NB4 (cell line): ENCODE measurements at regions not wholly inside any gene's neighbourhood (a gene's known extent, or its start where the extent isn't known, plus 50 kb on each side); places are given as distances from the start of the nearest gene placed in this dataset.

Experiments
- TF ChIP-seq, protein P1 (sequence below): IDR thresholded peaks from 2 replicates; pipeline ENCODE4 v1.6.1; 2011; ENCODE audit warnings: low read depth, low read length
- TF ChIP-seq, protein P2 (sequence below): IDR thresholded peaks from one replicate; pipeline ENCODE4 v1.5.1; 2012; ENCODE audit warnings: low read depth, low read length

DNA sequence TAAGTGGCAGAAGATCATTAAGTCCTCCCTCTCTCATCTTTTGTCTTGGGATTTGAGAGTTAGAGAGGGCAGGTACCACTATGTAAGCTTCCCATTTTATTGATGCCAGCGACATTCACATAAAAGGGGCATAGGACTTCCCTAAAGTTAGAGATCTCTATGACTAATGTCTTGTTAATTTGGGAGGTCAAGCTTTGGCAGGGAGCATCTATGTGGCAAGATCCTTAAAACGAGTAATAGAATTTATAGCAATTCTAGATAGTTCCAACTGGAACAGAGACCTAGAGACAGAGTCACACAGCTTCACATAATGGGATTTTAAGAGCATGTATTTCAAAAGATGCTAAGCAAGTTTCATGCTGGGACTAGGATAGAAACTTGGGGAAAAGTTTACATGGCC lies 308.0 kb downstream of the MAP2K6 start:
- TF ChIP-seq, protein P1, sequence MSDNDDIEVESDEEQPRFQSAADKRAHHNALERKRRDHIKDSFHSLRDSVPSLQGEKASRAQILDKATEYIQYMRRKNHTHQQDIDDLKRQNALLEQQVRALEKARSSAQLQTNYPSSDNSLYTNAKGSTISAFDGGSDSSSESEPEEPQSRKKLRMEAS = no peak
- TF ChIP-seq, protein P2, sequence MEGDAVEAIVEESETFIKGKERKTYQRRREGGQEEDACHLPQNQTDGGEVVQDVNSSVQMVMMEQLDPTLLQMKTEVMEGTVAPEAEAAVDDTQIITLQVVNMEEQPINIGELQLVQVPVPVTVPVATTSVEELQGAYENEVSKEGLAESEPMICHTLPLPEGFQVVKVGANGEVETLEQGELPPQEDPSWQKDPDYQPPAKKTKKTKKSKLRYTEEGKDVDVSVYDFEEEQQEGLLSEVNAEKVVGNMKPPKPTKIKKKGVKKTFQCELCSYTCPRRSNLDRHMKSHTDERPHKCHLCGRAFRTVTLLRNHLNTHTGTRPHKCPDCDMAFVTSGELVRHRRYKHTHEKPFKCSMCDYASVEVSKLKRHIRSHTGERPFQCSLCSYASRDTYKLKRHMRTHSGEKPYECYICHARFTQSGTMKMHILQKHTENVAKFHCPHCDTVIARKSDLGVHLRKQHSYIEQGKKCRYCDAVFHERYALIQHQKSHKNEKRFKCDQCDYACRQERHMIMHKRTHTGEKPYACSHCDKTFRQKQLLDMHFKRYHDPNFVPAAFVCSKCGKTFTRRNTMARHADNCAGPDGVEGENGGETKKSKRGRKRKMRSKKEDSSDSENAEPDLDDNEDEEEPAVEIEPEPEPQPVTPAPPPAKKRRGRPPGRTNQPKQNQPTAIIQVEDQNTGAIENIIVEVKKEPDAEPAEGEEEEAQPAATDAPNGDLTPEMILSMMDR = no peak
